GM23338 (cell line): ENCODE measurements at regions not wholly inside any gene's neighbourhood (a gene's known extent, or its start where the extent isn't known, plus 50 kb on each side); places are given as distances from the start of the nearest gene placed in this dataset.

Source experiments
- CREB1 ChIP-seq: fragments of 250-450 bp; sonication (Bioruptor Pico); IDR thresholded peaks from 2 replicates; pipeline ENCODE4 v1.5.0; 2020; ENCODE audit warnings: low read depth, mild to moderate bottlenecking, moderate library complexity
- EZH2 ChIP-seq: fragments of 200-600 bp; sonication (generic); IDR thresholded peaks from one replicate; pipeline ENCODE4 v1.8.0; 2017; ENCODE audit warnings: antibody characterized with exemption, mild to moderate bottlenecking, low read depth; ENCODE audit not compliant: unreplicated experiment
- EZH2phosphoT487 ChIP-seq: fragments of 200-600 bp; sonication (generic); IDR thresholded peaks from one replicate; pipeline ENCODE4 v1.8.1; 2018; ENCODE audit warnings: antibody characterized with exemption; ENCODE audit not compliant: unreplicated experiment
- JUNB ChIP-seq: IDR thresholded peaks from one replicate; pipeline ENCODE4 v1.6.1; 2016; ENCODE audit warnings: antibody characterized with exemption; ENCODE audit not compliant: unreplicated experiment
- NANOG ChIP-seq: IDR thresholded peaks from 2 replicates; pipeline ENCODE4 v1.6.1; 2016; ENCODE audit warnings: antibody characterized with exemption, borderline replicate concordance
- POLR2AphosphoS5 ChIP-seq: IDR thresholded peaks from 2 replicates; pipeline ENCODE4 v1.6.1; 2016; ENCODE audit warnings: antibody characterized with exemption, low read depth
- STAT1 ChIP-seq: IDR thresholded peaks from one replicate; pipeline ENCODE4 v1.6.1; 2016; ENCODE audit warnings: antibody characterized with exemption; ENCODE audit not compliant: unreplicated experiment
- ZNF331 ChIP-seq: fragments of 250-450 bp; sonication (Bioruptor Pico); IDR thresholded peaks from 2 replicates; pipeline ENCODE4 v1.5.0; 2020; ENCODE audit warnings: low read depth, mild to moderate bottlenecking, moderate library complexity
- TF ChIP-seq, protein P1 (sequence below), 2 experiments: fragments of 200-600 bp in 1 of 2; sonication (generic) in 1 of 2; conservative IDR thresholded peaks; 2 replicates each; pipeline versions ENCODE4 v1.5.1 to v1.6.1; 2016 to 2017; ENCODE audit warnings: antibody characterized with exemption in 2 of 2, low read depth in 2 of 2, mild to moderate bottlenecking in 2 of 2, moderate library complexity in 1 of 2
- TF ChIP-seq, protein P2 (sequence below): IDR thresholded peaks from one replicate; pipeline ENCODE4 v1.6.1; 2018; ENCODE audit warnings: antibody characterized with exemption; ENCODE audit not compliant: unreplicated experiment
- TF ChIP-seq, protein P3 (sequence below): IDR thresholded peaks from 2 replicates; pipeline ENCODE4 v1.6.1; 2016; ENCODE audit warnings: antibody characterized with exemption

DNA sequence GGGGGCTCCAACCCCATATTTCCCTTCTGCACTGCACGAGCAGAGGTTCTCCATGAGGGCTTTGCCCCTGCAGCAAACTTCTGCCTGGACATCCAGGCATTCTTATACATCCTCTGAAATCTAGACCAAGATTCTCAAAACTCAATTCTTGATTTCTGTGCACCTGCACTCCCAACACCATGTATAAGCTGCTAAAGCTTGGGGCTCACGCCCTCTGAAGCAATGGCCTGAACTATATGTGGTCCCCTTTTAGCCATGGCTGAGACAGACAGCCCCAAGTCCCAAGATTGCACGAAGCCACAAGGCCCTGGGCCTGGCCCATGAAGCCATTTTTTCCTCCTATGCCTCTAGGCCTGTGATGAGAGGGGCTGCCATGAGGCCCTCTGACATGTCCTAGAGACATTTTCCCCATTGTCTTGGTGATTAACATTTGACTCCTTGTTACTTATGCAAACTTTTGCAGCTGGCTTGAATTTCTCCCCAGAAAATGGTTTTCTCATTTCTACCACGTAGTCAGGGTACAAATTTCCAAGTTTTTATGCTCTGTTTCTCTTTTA lies 468.0 kb upstream of the SLIT2 start:
- TF ChIP-seq, protein P1, sequence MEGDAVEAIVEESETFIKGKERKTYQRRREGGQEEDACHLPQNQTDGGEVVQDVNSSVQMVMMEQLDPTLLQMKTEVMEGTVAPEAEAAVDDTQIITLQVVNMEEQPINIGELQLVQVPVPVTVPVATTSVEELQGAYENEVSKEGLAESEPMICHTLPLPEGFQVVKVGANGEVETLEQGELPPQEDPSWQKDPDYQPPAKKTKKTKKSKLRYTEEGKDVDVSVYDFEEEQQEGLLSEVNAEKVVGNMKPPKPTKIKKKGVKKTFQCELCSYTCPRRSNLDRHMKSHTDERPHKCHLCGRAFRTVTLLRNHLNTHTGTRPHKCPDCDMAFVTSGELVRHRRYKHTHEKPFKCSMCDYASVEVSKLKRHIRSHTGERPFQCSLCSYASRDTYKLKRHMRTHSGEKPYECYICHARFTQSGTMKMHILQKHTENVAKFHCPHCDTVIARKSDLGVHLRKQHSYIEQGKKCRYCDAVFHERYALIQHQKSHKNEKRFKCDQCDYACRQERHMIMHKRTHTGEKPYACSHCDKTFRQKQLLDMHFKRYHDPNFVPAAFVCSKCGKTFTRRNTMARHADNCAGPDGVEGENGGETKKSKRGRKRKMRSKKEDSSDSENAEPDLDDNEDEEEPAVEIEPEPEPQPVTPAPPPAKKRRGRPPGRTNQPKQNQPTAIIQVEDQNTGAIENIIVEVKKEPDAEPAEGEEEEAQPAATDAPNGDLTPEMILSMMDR (conservative IDR thresholded peaks at IDR 0.05; ENCODE audit: low read depth in 2 of 2): no peak
- TF ChIP-seq STAT1 (no peak), EZH2 (no peak), POLR2AphosphoS5 (no peak), JUNB (no peak), EZH2phosphoT487 (no peak), CREB1 (CRISPR knock-in tag) (no peak), NANOG (no peak), ZNF331 (CRISPR knock-in tag) (no peak)
- TF ChIP-seq, protein P2, sequence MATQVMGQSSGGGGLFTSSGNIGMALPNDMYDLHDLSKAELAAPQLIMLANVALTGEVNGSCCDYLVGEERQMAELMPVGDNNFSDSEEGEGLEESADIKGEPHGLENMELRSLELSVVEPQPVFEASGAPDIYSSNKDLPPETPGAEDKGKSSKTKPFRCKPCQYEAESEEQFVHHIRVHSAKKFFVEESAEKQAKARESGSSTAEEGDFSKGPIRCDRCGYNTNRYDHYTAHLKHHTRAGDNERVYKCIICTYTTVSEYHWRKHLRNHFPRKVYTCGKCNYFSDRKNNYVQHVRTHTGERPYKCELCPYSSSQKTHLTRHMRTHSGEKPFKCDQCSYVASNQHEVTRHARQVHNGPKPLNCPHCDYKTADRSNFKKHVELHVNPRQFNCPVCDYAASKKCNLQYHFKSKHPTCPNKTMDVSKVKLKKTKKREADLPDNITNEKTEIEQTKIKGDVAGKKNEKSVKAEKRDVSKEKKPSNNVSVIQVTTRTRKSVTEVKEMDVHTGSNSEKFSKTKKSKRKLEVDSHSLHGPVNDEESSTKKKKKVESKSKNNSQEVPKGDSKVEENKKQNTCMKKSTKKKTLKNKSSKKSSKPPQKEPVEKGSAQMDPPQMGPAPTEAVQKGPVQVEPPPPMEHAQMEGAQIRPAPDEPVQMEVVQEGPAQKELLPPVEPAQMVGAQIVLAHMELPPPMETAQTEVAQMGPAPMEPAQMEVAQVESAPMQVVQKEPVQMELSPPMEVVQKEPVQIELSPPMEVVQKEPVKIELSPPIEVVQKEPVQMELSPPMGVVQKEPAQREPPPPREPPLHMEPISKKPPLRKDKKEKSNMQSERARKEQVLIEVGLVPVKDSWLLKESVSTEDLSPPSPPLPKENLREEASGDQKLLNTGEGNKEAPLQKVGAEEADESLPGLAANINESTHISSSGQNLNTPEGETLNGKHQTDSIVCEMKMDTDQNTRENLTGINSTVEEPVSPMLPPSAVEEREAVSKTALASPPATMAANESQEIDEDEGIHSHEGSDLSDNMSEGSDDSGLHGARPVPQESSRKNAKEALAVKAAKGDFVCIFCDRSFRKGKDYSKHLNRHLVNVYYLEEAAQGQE: no peak
- TF ChIP-seq, protein P3, sequence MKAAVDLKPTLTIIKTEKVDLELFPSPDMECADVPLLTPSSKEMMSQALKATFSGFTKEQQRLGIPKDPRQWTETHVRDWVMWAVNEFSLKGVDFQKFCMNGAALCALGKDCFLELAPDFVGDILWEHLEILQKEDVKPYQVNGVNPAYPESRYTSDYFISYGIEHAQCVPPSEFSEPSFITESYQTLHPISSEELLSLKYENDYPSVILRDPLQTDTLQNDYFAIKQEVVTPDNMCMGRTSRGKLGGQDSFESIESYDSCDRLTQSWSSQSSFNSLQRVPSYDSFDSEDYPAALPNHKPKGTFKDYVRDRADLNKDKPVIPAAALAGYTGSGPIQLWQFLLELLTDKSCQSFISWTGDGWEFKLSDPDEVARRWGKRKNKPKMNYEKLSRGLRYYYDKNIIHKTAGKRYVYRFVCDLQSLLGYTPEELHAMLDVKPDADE: no peak
